ENCODE measurements at regions not wholly inside any gene's neighbourhood (a gene's known extent, or its start where the extent isn't known, plus 50 kb on each side); places are given as distances from the start of the nearest gene placed in this dataset.

- no peak overlapping the region for H3K4me3 ChIP-seq (ENCODE audit: low read depth, poor library complexity, severe bottlenecking)
- WGBS, 2 donors = 91 to 92% methylated on average over 4 of the region's 4 CpGs
- TF ChIP-seq, protein P1, sequence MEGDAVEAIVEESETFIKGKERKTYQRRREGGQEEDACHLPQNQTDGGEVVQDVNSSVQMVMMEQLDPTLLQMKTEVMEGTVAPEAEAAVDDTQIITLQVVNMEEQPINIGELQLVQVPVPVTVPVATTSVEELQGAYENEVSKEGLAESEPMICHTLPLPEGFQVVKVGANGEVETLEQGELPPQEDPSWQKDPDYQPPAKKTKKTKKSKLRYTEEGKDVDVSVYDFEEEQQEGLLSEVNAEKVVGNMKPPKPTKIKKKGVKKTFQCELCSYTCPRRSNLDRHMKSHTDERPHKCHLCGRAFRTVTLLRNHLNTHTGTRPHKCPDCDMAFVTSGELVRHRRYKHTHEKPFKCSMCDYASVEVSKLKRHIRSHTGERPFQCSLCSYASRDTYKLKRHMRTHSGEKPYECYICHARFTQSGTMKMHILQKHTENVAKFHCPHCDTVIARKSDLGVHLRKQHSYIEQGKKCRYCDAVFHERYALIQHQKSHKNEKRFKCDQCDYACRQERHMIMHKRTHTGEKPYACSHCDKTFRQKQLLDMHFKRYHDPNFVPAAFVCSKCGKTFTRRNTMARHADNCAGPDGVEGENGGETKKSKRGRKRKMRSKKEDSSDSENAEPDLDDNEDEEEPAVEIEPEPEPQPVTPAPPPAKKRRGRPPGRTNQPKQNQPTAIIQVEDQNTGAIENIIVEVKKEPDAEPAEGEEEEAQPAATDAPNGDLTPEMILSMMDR (IDR thresholded peaks at IDR 0.05) = no peak
- no peak for TF ChIP-seq POLR2A (IDR thresholded peaks at IDR 0.05)
- intact Hi-C loops (cut with DNase I; ENCODE audit: low total_unique reads) = no loop called here
- no peak for DNase-seq (ENCODE audit: low spot score in 2 of 2)
These were observed 62.8 kb downstream of the FHIP1A start for GRCh38 chr4:151471728-151472127.

DNA sequence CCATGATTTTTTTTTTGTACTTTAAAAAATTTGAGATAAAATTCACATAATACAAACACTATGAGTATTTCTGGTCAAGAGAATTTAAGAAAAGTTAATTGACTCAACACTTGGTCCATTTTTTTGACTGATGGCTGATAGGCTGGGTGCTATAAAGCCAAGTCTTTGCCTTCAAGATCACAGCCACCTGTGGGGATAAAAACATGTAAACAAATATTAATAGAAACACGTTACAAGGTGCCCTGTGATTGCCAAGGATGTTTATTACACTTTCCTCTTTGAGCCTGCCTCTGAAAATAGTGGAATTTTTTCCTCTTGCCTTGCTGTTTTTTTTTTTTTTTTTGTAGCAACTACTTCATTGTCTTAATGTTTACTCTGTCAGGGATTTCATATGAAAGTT is 63.3 kb downstream of the FHIP1A start:
- H3K4me3 ChIP-seq (ENCODE audit: low read depth, poor library complexity, severe bottlenecking) = no peak overlapping the region
- TF ChIP-seq, protein P1 (IDR thresholded peaks at IDR 0.05) = no peak
- no peak for TF ChIP-seq POLR2A (IDR thresholded peaks at IDR 0.05)
- intact Hi-C loops (cut with DNase I; ENCODE audit: low total_unique reads) = no loop called here
- DNase-seq (ENCODE audit: low spot score in 2 of 2) = no peak
- 33 to 41% methylated on average over 1 of the region's 1 CpG for WGBS, 2 donors

DNA sequence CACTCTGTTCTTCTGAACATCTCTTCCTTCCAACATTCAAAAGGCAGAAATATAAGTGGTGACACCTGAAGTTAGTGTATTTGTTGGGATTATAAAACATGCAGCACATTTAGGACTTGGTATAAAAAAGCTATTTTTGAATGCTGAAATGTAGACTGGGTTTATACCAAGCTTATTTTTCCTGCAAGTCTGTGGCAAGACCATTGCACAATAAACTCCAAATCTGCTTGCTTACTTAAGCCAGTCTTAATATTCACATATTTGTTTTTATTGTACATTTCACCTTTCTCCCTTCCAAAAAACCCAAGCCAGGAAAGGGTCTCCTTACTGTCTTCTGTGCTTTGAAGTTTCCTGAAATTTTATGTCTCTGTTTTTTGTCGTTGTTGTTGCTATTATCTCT is 63.7 kb downstream of the FHIP1A start:
- intact Hi-C loops (cut with DNase I; ENCODE audit: low total_unique reads) = no loop called here
- DNase-seq (ENCODE audit: low spot score in 2 of 2) = no peak
- no peak overlapping the region for H3K4me3 ChIP-seq (ENCODE audit: low read depth, poor library complexity, severe bottlenecking)
- TF ChIP-seq, protein P1 (IDR thresholded peaks at IDR 0.05) = no peak
- TF ChIP-seq POLR2A (IDR thresholded peaks at IDR 0.05) = no peak
- WGBS, 2 donors = 21 to 27% methylated on average over 1 of the region's 1 CpG

DNA sequence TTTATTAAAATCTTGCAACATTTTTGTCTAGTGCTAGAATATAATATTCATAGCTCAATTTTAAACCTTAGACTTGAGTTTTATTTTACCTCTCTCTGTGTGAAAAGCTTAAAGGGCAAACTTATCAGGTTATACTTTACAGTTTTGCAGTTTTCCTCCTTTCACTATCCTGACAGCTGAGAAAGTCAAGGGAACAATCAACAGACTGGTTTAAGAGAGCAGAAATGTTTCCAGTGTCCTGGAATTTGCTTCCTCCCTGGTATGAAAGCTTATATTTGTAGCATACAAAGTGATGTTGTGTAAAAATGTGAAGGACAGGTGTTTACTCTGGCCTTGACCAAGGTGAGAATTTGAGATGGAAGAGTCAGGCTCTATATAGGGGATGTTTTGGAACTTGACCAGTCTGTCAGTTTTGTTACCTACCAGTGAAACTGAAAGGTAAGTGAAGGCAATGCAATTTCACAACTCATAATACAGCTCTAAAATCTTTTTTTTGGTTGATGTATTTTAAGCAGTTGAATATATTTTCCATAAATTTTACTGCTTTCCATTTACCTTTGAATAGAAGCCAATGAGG is 64.6 kb downstream of the FHIP1A start:
- H3K4me3 ChIP-seq (ENCODE audit: low read depth, poor library complexity, severe bottlenecking) = no peak overlapping the region
- TF ChIP-seq POLR2A (IDR thresholded peaks at IDR 0.05) = no peak
- TF ChIP-seq, protein P1 (IDR thresholded peaks at IDR 0.05) = no peak
- DNase-seq (ENCODE audit: low spot score in 2 of 2) = no peak
- intact Hi-C loops (cut with DNase I; ENCODE audit: low total_unique reads) = no loop called here

DNA sequence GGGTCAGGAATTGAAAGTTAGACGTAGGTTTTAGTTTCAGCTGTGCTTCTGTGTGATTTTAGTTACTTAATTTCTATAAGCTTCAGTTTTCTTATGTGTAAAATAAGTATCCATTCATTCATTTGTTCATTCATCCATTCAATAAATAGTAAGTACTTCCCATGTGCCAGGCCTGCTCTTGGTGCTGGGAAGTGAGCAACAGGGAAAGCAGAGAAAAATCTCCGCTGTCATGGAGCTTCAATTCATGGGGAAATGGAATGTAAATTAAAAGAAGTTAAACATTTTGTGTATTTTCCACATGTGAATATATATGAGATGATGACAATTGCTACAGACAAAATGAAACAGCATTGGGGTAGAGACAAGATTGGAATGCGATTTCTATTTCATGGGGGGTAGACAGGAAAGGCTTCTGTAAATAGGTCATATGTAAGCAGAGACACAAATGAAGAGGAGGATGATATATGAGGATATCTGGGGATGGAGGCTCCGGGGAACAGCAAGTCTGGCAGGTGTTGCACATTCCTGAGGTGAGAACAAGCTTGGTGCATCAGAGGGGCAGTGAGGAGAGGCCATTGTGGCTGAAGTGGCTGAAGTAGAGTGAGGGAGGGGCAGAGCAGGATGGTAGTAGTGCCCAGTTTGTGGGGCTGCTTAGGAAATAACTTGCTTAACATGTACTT is 66.2 kb downstream of the FHIP1A start:
- TF ChIP-seq, protein P1 (IDR thresholded peaks at IDR 0.05) = no peak
- TF ChIP-seq POLR2A (IDR thresholded peaks at IDR 0.05) = no peak
- no peak overlapping the region for H3K4me3 ChIP-seq (ENCODE audit: low read depth, poor library complexity, severe bottlenecking)
- WGBS, 2 donors = 73 to 80% methylated on average over 4 of the region's 4 CpGs
- DNase-seq (ENCODE audit: low spot score in 2 of 2) = peak in 1 of 2 donors; percentile 48
- intact Hi-C loops (cut with DNase I; ENCODE audit: low total_unique reads) = no loop called here

DNA sequence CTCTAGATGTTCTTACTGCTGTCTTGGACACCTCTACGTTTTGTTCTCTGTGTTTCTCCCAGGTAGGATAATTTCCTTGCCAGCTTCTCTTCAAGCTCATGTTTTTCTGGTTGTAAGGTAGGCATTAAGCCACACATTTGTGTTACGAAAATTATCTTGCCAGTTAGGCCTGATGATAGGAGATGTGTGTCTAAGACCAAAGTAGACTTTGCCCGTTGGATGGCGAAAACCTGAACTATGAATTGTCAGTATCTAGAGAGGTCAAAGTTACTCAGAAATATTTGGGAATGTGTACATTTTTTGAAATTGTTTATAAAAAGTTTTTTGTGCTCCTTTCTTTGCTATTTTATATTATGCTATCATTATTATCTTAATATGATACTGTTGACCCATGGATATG is 72.8 kb downstream of the FHIP1A start:
- H3K4me3 ChIP-seq (ENCODE audit: low read depth, poor library complexity, severe bottlenecking) = no peak overlapping the region
- TF ChIP-seq, protein P1 (IDR thresholded peaks at IDR 0.05) = no peak
- no peak for TF ChIP-seq POLR2A (IDR thresholded peaks at IDR 0.05)
- WGBS, 2 donors = 77 to 82% methylated on average over 4 of the region's 4 CpGs
- no peak for DNase-seq (ENCODE audit: low spot score in 2 of 2)
- intact Hi-C loops (cut with DNase I; ENCODE audit: low total_unique reads) = no loop called here

Data from lower leg skin (tissue), 4 donors.